Coronary artery (tissue), 2 donors: ENCODE measurements at regions not wholly inside any gene's neighbourhood (a gene's known extent, or its start where the extent isn't known, plus 50 kb on each side); places are given as distances from the start of the nearest gene placed in this dataset.

Experiments
- DNase-seq: peaks from one replicate; pipeline ENCODE4 v3.0.0-alpha.2; 2017; ENCODE audit warnings: low spot score
- H3K27ac ChIP-seq, 2 donors: fragments of 200-600 bp; sonication (generic); one replicate each; pipeline ENCODE4 v1.5.1; 2016 to 2019
- H3K4me3 ChIP-seq: fragments of 200-600 bp; sonication (generic); 2 replicates; pipeline ENCODE4 v1.5.1; 2016; ENCODE audit warnings: mild to moderate bottlenecking, moderate library complexity
- CTCF ChIP-seq: fragments of 200-600 bp; sonication (generic); IDR thresholded peaks from one replicate; pipeline ENCODE4 v1.5.1; 2019; ENCODE audit warnings: antibody characterized with exemption

- H3K4me3 ChIP-seq: no peak overlapping the region
- DNase-seq: no peak
- no peak for TF ChIP-seq CTCF
- no peak overlapping the region for H3K27ac ChIP-seq
Observed at GRCh38 chr3:99023590-99024192, 122.2 kb upstream of the DCBLD2 start.

GRCh38 chr3:99021466-99021865 is 120.0 kb upstream of the DCBLD2 start:
- no peak overlapping the region for H3K27ac ChIP-seq
- no peak for DNase-seq
- H3K4me3 ChIP-seq: no peak overlapping the region
- no peak for TF ChIP-seq CTCF

- no peak for DNase-seq
- H3K4me3 ChIP-seq: no peak overlapping the region
- no peak overlapping the region for H3K27ac ChIP-seq
- no peak for TF ChIP-seq CTCF
Observed at GRCh38 chr3:99016452-99016851, 115.0 kb upstream of the DCBLD2 start.

GRCh38 chr3:99013777-99014315 is 112.4 kb upstream of the DCBLD2 start:
- no peak for TF ChIP-seq CTCF
- H3K27ac ChIP-seq: no peak overlapping the region
- DNase-seq: no peak
- H3K4me3 ChIP-seq: no peak overlapping the region

- no peak for DNase-seq
- H3K27ac ChIP-seq: peak overlapping the region in 1 of 2 donors; percentile 56
- no peak for TF ChIP-seq CTCF
- H3K4me3 ChIP-seq: no peak overlapping the region
Observed at GRCh38 chr3:99013077-99013476, 111.6 kb upstream of the DCBLD2 start.

- no peak for DNase-seq
- no peak for TF ChIP-seq CTCF
- H3K4me3 ChIP-seq: no peak overlapping the region
- H3K27ac ChIP-seq: peak overlapping the region; percentile 56 to 75
Observed at GRCh38 chr3:99012051-99012450, 110.6 kb upstream of the DCBLD2 start.

GRCh38 chr3:99009851-99010250 is 108.4 kb upstream of the DCBLD2 start:
- TF ChIP-seq CTCF: no peak
- no peak overlapping the region for H3K27ac ChIP-seq
- no peak overlapping the region for H3K4me3 ChIP-seq
- DNase-seq: no peak
